DOHH2 (cell line): ENCODE measurements at regions not wholly inside any gene's neighbourhood (a gene's known extent, or its start where the extent isn't known, plus 50 kb on each side); places are given as distances from the start of the nearest gene placed in this dataset.

Experiments
- H3F3A ChIP-seq: fragments of 200-600 bp; sonication (generic), shearing (Covaris generic); 2 replicates; pipeline ENCODE4 v1.6.0; 2016; ENCODE audit warnings: antibody characterized with exemption, mild to moderate bottlenecking; ENCODE audit not compliant: control insufficient read depth, insufficient read depth
- H3K27ac ChIP-seq: fragments of 200-600 bp; sonication (generic); 2 replicates; pipeline ENCODE4 v1.5.1; 2014; ENCODE audit warnings: low read depth, mild to moderate bottlenecking, low read length, moderate library complexity
- H3K27me3 ChIP-seq: fragments of 200-600 bp; sonication (generic); 2 replicates; pipeline ENCODE4 v1.6.1; 2014; ENCODE audit warnings: mild to moderate bottlenecking, low read length, mixed read lengths; ENCODE audit not compliant: control insufficient read depth
- H3K36me3 ChIP-seq: fragments of 200-600 bp; sonication (generic); 2 replicates; pipeline ENCODE4 v1.6.1; 2014; ENCODE audit warnings: mild to moderate bottlenecking, low read length, moderate library complexity, mixed read lengths; ENCODE audit not compliant: control insufficient read depth
- H3K4me1 ChIP-seq: fragments of 200-600 bp; sonication (generic); 2 replicates; pipeline ENCODE4 v1.6.1; 2014; ENCODE audit warnings: mild to moderate bottlenecking, low read length, mixed read lengths; ENCODE audit not compliant: control insufficient read depth
- H3K4me2 ChIP-seq: fragments of 200-600 bp; sonication (generic); 2 replicates; pipeline ENCODE4 v1.6.0; 2014; ENCODE audit warnings: mild to moderate bottlenecking, low read length, moderate library complexity
- H3K4me3 ChIP-seq: fragments of 200-600 bp; sonication (generic); 2 replicates; pipeline ENCODE4 v1.5.1; 2014; ENCODE audit warnings: mild to moderate bottlenecking, low read length, mixed read lengths
- H3K79me2 ChIP-seq: fragments of 200-600 bp; sonication (generic); 2 replicates; pipeline ENCODE4 v1.6.1; 2014; ENCODE audit warnings: mild to moderate bottlenecking, low read length, mixed read lengths; ENCODE audit not compliant: control insufficient read depth
- H3K9me2 ChIP-seq: fragments of 200-600 bp; sonication (generic); replicated peaks from 2 replicates; pipeline ENCODE4 v1.6.1; 2014; ENCODE audit warnings: mild to moderate bottlenecking, low read length, mixed read lengths; ENCODE audit not compliant: control insufficient read depth
- H3K9me3 ChIP-seq: fragments of 200-600 bp; sonication (generic); 2 replicates; pipeline ENCODE4 v1.6.1; 2014; ENCODE audit warnings: antibody characterized with exemption, low read length, mixed read lengths; ENCODE audit not compliant: control insufficient read depth, insufficient read depth
- H4K20me1 ChIP-seq: fragments of 200-600 bp; sonication (generic); 2 replicates; pipeline ENCODE4 v1.6.0; 2014; ENCODE audit warnings: low read depth, mild to moderate bottlenecking, antibody characterized with exemption, low read length, moderate library complexity; ENCODE audit not compliant: control insufficient read depth, insufficient read depth
- CTCF ChIP-seq: fragments of 200-600 bp; sonication (generic); IDR thresholded peaks from one replicate; pipeline ENCODE4 v1.5.1; 2014; ENCODE audit warnings: antibody characterized with exemption, mild to moderate bottlenecking, low read depth, low read length; ENCODE audit not compliant: poor library complexity, severe bottlenecking
- EZH2phosphoT487 ChIP-seq: fragments of 200-600 bp; sonication (generic); IDR thresholded peaks from 2 replicates; pipeline ENCODE4 v1.6.1; 2017; ENCODE audit warnings: borderline replicate concordance, mild to moderate bottlenecking, antibody characterized with exemption, low read length, moderate library complexity, mixed read lengths

- H3K4me2 ChIP-seq = no peak overlapping the region
- H4K20me1 ChIP-seq = no peaks in the 10 kb centered on the region
- no peaks in the 10 kb centered on the region for H3K79me2 ChIP-seq
- no peaks in the 10 kb centered on the region for H3K36me3 ChIP-seq
- peaks cover under 1% of the 10 kb centered on the region; the same call in 1 of the 2 replicates for H3K9me3 ChIP-seq
- H3K9me2 ChIP-seq = no peaks in the 10 kb centered on the region
- no peak for TF ChIP-seq EZH2phosphoT487
- TF ChIP-seq CTCF = no peak
- no peaks in the 10 kb centered on the region for H3K27me3 ChIP-seq
- H3K27ac ChIP-seq = no peak overlapping the region
- no peaks in the 10 kb centered on the region for H3F3A ChIP-seq
- H3K4me3 ChIP-seq = no peak overlapping the region
- no peaks in the 10 kb centered on the region for H3K4me1 ChIP-seq
These were observed 1252.5 kb downstream of the EFNA5 start for GRCh38 chr5:106418196-106418595.

DNA sequence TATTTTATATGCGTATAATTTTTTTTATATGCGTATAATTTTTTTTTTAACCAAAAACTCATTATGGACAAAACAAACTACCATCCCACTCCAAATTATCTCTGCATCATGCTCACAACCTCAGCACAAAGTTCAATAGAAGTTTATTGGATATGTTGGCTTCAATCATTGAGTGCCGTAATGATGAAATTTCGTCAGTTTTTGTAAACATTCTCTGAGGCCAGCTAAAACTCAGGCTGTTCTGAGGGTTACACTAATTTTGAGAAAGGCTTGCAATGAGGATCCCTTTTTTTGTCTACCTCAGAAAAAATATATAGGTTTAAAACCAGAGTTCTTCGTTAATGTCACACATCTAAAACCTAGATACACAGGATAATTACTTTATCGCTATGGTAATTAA is 1253.2 kb downstream of the EFNA5 start:
- Histone ChIP-seq H4K20me1 (no peaks in the 10 kb centered on the region), H3K9me3 (no peaks in the 10 kb centered on the region), H3K4me3 (no peak overlapping the region), H3K4me2 (no peak overlapping the region), H3K4me1 (no peaks in the 10 kb centered on the region), H3K27ac (no peak overlapping the region), H3K9me2 (no peaks in the 10 kb centered on the region), H3K79me2 (no peaks in the 10 kb centered on the region), H3F3A (no peaks in the 10 kb centered on the region), H3K36me3 (no peaks in the 10 kb centered on the region), H3K27me3 (no peaks in the 10 kb centered on the region)
- TF ChIP-seq EZH2phosphoT487 = no peak
- TF ChIP-seq CTCF = no peak

DNA sequence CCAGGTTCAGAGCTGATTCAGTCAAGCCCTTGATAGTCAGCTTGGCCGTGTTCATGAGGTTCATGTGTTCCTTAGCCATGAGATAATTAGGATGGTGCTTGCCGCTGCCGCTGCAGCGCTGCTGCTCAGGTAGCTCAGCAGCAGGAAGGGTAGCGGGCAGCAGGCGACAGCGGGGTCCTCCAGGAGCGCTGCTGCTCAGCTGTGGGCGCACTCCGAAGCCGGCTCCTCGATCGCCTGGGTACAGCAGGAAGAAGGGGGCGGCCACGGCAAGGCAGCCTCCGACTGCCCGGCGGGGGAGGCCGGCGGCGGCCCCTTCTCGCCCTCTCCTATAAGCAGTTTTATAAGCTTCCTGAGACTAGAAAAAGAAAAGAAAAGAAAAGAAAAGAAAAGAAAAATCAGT is 1253.6 kb downstream of the EFNA5 start:
- Histone ChIP-seq H3K79me2 (no peaks in the 10 kb centered on the region), H3K36me3 (no peaks in the 10 kb centered on the region), H4K20me1 (no peaks in the 10 kb centered on the region), H3F3A (no peaks in the 10 kb centered on the region), H3K4me3 (no peak overlapping the region), H3K9me3 (no peaks in the 10 kb centered on the region), H3K27ac (no peak overlapping the region), H3K27me3 (no peaks in the 10 kb centered on the region), H3K4me2 (no peak overlapping the region), H3K9me2 (no peaks in the 10 kb centered on the region), H3K4me1 (no peaks in the 10 kb centered on the region)
- no peak for TF ChIP-seq EZH2phosphoT487
- TF ChIP-seq CTCF = no peak

DNA sequence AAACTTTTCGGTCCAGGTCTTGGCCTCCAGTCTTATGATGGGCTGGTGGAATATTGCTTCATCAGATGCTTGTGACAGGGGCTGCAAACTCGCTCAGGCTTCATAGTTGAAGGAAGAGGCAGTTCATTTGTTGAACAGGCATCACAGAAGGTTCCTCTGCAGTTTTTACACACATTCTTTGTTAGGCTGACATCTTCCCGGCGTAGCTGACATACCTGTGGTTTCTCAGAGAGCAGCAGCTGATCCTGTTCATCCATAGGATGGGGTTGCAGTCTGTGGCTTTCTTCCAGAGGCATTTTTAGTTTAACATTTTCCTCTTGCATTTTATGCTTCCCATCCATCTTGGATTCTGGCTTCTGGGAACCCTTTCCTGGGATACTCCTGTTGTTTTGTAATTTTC is 1255.2 kb downstream of the EFNA5 start:
- H3K4me1 ChIP-seq = no peaks in the 10 kb centered on the region
- no peaks in the 10 kb centered on the region for H3K36me3 ChIP-seq
- no peaks in the 10 kb centered on the region for H3K79me2 ChIP-seq
- no peaks in the 10 kb centered on the region for H3K27me3 ChIP-seq
- no peaks in the 10 kb centered on the region for H3F3A ChIP-seq
- no peak overlapping the region for H3K4me2 ChIP-seq
- no peak overlapping the region for H3K27ac ChIP-seq
- H3K4me3 ChIP-seq = no peak overlapping the region
- TF ChIP-seq CTCF (no peak), EZH2phosphoT487 (no peak)
- H3K9me2 ChIP-seq = no peaks in the 10 kb centered on the region
- no peaks in the 10 kb centered on the region for H3K9me3 ChIP-seq
- no peaks in the 10 kb centered on the region for H4K20me1 ChIP-seq
